Uterus (tissue), 3 donors: ENCODE measurements at regions not wholly inside any gene's neighbourhood (a gene's known extent, or its start where the extent isn't known, plus 50 kb on each side); places are given as distances from the start of the nearest gene placed in this dataset.
"Not testable (repeated sequence)": the region's sequence is repeated elsewhere in the genome, so short reads cannot be mapped to it uniquely, and the experiment has no call there.

ENCODE experiments used
- DNase-seq, 2 donors: peaks; one replicate each; pipeline ENCODE4 v3.0.0-alpha.2; 2019 to 2020
- H3K27ac ChIP-seq, 2 donors: fragments of 200-600 bp; sonication (generic); 1 replicate in 1 of 2; 2 replicates in 1 of 2; pipeline ENCODE4 v1.5.1; 2016 to 2018
- H3K27me3 ChIP-seq, 2 donors: fragments of 200-600 bp; sonication (generic); one replicate each; pipeline ENCODE4 v1.5.1; 2018 to 2019; ENCODE audit warnings: control low read depth in 1 of 2
- H3K36me3 ChIP-seq, 2 donors: fragments of 200-600 bp; sonication (generic); one replicate each; pipeline ENCODE4 v1.5.1; 2019; ENCODE audit warnings: control low read depth in 1 of 2
- H3K4me1 ChIP-seq, 2 donors: fragments of 200-600 bp; sonication (generic); one replicate each; pipeline ENCODE4 v1.5.1; 2018 to 2019; ENCODE audit warnings: control low read depth in 1 of 2
- H3K4me3 ChIP-seq, 2 donors: fragments of 200-600 bp; sonication (generic); 1 replicate in 1 of 2; 2 replicates in 1 of 2; pipeline ENCODE4 v1.5.1; 2018 to 2019; ENCODE audit warnings: mild to moderate bottlenecking in 1 of 2
- H3K9me3 ChIP-seq, 2 donors: fragments of 200-600 bp; sonication (generic); one replicate each; pipeline ENCODE4 v1.5.1; 2019; ENCODE audit warnings: control low read depth in 1 of 2
- POLR2A ChIP-seq, 2 donors: fragments of 450-650 bp; IDR thresholded peaks; one replicate each; pipeline ENCODE4 v1.6.1; 2016; ENCODE audit warnings: antibody characterized with exemption in 2 of 2, mild to moderate bottlenecking in 1 of 2, moderate library complexity in 1 of 2
- intact Hi-C: fragments of 100-400 bp; cut with DNase I; formaldehyde crosslinking; loops from one replicate; pipeline ENCODE4 v1.15.1; 2023; ENCODE audit warnings: low total_unique reads
- TF ChIP-seq, protein P1 (sequence below), 4 experiments: fragments of 200-600 bp in 2 of 4; fragments of 450-650 bp in 2 of 4; sonication (generic) in 2 of 4; IDR thresholded peaks; one replicate each; pipeline ENCODE4 v1.5.1; 2016 to 2019; ENCODE audit warnings: antibody characterized with exemption in 4 of 4, mild to moderate bottlenecking in 2 of 4, moderate library complexity in 1 of 4
- donor health status: DM: yes; HTN: yes; CAD: no.

DNA sequence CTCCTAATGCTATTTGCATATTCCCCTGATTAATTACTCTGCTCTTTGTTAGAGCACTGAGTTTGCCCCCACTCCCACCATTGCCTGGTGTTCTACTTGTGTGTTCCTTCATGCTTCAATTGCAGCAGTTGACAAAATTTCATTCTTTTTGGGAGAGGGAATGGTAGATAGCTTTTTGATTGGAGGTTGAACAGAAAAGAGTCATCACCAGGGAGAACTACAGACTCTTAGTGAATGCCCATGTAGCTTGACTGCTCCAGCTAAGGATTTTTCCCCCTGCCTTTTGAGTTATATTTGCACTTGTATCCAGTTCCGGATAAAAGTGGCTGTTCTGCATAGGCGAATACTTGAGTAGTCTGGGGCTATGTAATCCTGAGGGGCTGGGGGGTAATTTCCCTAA, 183.9 kb downstream of the ETNK1 start:
- TF ChIP-seq, protein P1, sequence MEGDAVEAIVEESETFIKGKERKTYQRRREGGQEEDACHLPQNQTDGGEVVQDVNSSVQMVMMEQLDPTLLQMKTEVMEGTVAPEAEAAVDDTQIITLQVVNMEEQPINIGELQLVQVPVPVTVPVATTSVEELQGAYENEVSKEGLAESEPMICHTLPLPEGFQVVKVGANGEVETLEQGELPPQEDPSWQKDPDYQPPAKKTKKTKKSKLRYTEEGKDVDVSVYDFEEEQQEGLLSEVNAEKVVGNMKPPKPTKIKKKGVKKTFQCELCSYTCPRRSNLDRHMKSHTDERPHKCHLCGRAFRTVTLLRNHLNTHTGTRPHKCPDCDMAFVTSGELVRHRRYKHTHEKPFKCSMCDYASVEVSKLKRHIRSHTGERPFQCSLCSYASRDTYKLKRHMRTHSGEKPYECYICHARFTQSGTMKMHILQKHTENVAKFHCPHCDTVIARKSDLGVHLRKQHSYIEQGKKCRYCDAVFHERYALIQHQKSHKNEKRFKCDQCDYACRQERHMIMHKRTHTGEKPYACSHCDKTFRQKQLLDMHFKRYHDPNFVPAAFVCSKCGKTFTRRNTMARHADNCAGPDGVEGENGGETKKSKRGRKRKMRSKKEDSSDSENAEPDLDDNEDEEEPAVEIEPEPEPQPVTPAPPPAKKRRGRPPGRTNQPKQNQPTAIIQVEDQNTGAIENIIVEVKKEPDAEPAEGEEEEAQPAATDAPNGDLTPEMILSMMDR (IDR thresholded peaks at IDR 0.05), result no peak
- no peak for TF ChIP-seq POLR2A (IDR thresholded peaks at IDR 0.05)
- Histone ChIP-seq H3K36me3 (no peaks in the 10 kb centered on the region), H3K27ac (no peak overlapping the region), H3K4me1 (no peaks in the 10 kb centered on the region), H3K9me3 (no peaks in the 10 kb centered on the region), H3K27me3 (no peaks in the 10 kb centered on the region), H3K4me3 (no peak overlapping the region)
- intact Hi-C loops, result no loop called here
- DNase-seq, result no peak

DNA sequence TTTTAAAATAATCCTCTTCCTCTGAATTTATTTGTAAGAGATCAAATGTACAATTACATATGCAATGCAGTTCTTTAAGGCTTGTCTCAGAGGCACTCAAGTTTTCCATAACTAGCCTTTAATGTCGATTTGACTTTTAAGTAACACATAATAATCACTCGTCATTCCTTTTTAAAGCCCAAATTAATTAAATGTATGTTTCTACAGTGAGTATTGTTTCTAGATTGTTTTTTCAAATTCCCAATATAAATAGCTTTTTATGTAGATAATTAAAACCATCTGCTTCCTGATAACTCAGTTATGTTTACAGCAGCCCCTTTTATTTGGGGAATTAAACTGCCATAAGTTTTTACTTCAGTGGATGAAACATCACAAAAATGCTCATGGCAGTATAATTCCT, 185.1 kb downstream of the ETNK1 start:
- Histone ChIP-seq H3K36me3 (no peaks in the 10 kb centered on the region), H3K4me1 (no peaks in the 10 kb centered on the region), H3K27me3 (no peaks in the 10 kb centered on the region), H3K4me3 (no peak overlapping the region), H3K27ac (no peak overlapping the region), H3K9me3 (no peaks in the 10 kb centered on the region)
- TF ChIP-seq, protein P1 (IDR thresholded peaks at IDR 0.05), result no peak
- TF ChIP-seq POLR2A (IDR thresholded peaks at IDR 0.05), result no peak
- intact Hi-C loops, result no loop called here
- DNase-seq, result no peak

DNA sequence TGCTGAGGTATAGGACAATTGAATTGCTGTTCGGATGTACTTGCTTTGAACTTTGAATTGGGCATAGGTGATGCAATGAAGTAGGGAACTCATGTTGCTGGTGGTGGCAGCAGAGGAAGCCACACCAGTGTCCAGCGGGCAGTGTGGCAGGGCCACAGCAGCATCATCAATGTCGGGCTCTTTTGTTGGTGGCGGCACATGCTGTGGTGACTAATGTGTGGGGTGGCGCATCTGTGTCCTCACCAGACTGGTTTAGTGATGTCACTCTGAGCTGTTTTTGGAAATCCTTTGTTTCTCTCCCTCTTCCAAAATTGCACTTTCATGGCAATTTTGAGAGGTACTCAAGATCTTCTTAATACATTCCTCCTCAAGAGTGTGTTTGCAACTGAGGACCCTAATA, 187.6 kb downstream of the ETNK1 start:
- no peak for TF ChIP-seq POLR2A (IDR thresholded peaks at IDR 0.05)
- TF ChIP-seq, protein P1 (IDR thresholded peaks at IDR 0.05), result no peak
- intact Hi-C loops, result no loop called here
- Histone ChIP-seq H3K4me1 (no peaks in the 10 kb centered on the region), H3K9me3 (no peaks in the 10 kb centered on the region), H3K27ac (no peak overlapping the region), H3K27me3 (no peaks in the 10 kb centered on the region), H3K36me3 (no peaks in the 10 kb centered on the region), H3K4me3 (no peak overlapping the region)
- DNase-seq, result no peak

DNA sequence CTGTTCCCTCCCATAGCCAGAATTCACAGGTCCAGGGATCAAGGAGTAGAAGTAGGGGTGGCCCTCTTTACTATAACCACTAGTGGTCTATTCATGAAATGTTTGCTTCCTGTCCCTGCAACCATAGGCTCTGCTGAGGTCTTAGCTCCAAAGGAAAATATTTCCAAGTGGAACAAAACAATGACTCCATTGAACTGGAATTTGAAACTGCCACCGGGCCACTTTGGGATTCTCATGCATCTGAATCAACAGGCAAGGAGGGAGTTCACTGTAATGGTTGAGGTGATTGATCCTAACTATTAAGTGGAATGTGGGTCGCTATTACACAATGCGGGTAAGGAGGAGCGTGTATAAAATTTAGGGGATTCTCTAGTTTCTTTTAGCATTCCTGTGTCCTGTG, 197.0 kb downstream of the ETNK1 start:
- Histone ChIP-seq H3K4me1 (no peaks in the 10 kb centered on the region), H3K4me3 (no peak overlapping the region), H3K36me3 (no peaks in the 10 kb centered on the region), H3K27ac (no peak overlapping the region), H3K9me3 (peaks cover 0 to 4% of the 10 kb centered on the region in 2 donors), H3K27me3 (no peaks in the 10 kb centered on the region)
- DNase-seq, result no peak
- intact Hi-C loops, result no loop called here
- no peak for TF ChIP-seq POLR2A (IDR thresholded peaks at IDR 0.05)
- TF ChIP-seq, protein P1 (IDR thresholded peaks at IDR 0.05), result no peak

DNA sequence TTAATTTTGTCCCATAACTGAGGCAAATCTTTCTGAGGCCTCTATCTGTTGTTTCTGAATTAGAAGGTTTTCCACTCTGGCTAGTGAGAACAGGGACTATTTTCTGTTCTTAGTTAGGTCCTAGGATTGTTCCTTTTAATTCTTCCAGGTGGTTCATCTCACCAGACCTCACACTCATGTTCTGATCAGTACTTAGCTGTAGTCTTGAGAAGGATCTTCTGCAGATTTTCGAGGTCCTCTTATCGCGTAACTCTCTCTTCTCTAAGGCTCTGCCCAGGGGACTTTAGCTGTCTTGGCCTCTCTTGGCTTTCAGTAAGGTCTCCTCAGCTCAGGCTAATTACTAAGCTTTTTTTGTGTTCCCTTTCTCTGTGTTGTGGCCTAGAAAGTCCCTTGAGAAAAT, 201.1 kb downstream of the ETNK1 start:
- no peak for TF ChIP-seq POLR2A (IDR thresholded peaks at IDR 0.05)
- TF ChIP-seq, protein P1 (IDR thresholded peaks at IDR 0.05), result no peak
- Histone ChIP-seq H3K27me3 (no peaks in the 10 kb centered on the region), H3K27ac (no peak overlapping the region), H3K9me3 (peaks cover 0 to 4% of the 10 kb centered on the region in 2 donors), H3K4me3 (no peak overlapping the region), H3K36me3 (no peaks in the 10 kb centered on the region), H3K4me1 (no peaks in the 10 kb centered on the region)
- intact Hi-C loops, result no loop called here
- no peak for DNase-seq

DNA sequence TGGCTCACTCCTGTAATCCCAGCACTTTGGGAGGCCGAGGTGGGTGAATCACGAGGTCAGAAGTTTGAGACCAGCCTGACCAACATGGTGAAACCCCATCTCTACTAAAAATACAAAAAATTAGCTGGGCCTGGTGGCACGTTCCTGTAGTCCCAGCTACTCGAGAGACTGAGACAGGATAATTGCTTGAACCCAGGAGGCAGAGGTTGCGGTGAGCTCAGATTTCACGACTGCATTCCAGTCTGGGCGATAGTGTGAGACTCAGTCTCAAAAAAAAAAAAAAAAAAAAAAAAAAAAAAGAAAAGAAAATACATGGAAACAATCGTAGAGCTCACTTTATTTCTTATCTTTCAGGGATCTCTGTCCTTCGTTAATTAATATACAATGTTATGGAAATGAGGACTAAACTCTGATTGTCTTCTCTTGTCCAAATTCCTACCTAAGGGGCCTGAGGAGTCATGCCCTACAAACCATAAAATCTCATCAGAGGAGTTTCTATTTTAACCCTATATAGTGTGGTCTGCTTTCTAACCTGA, 201.5 kb downstream of the ETNK1 start:
- DNase-seq, H3K27me3 ChIP-seq, H3K4me1 ChIP-seq, H3K27ac ChIP-seq, intact Hi-C loops, H3K9me3 ChIP-seq, H3K4me3 ChIP-seq, H3K36me3 ChIP-seq: not testable (repeated sequence)
